GM21381 (cell line): ENCODE measurements at regions not wholly inside any gene's neighbourhood (a gene's known extent, or its start where the extent isn't known, plus 50 kb on each side); places are given as distances from the start of the nearest gene placed in this dataset.
"Not testable (repeated sequence)": the region's sequence is repeated elsewhere in the genome, so short reads cannot be mapped to it uniquely, and the experiment has no call there.

Experiments
- ATAC-seq: cut with Tn5 transposase; IDR thresholded peaks from one replicate; pipeline ENCODE4 v1.9.1; 2021; ENCODE audit warnings: mild to moderate bottlenecking, moderate library complexity; ENCODE audit not compliant: unreplicated experiment

GRCh38 chr5:106493910-106494309 is 1176.8 kb downstream of the EFNA5 start:
- no peak for ATAC-seq

DNA sequence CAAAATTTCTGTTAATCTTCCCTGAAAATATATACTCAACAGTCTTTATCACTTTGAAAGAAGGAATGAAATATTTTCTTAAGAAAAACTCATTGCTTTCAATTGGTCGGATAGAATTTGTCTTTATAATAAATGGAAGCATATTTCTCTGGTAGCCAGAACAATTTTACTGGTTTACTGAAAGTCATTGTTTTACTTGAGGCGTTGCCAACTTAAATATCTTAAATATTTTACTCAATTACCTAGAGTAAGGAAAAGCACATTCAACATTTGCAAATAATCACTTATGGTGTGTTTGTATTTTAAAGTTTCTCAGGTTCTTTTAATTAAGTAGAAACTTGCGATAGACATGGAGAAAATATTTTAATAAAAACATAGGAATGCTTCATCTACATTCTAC is 1181.7 kb downstream of the EFNA5 start:
- ATAC-seq = no peak

DNA sequence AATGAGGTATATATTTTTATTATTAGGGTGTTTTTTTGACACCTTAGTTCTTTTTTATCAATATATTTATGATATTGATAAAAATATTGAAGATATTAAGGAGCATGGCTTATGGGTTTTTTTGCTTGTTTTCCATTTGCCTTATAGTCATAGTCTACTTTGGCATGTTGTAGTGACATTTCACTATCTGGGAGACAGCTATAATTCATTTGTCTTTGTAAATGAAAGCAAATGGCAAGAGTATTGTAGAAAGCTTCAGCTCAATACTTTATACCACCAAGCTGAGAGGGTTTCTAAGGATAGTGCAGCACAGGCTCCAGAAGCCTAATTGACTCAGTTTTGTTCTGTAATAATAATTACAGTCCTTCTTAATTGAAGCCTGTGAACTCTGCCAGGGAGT is 1182.3 kb downstream of the EFNA5 start:
- ATAC-seq = no peak

GRCh38 chr5:106481374-106481773 is 1189.4 kb downstream of the EFNA5 start:
- no peak for ATAC-seq

DNA sequence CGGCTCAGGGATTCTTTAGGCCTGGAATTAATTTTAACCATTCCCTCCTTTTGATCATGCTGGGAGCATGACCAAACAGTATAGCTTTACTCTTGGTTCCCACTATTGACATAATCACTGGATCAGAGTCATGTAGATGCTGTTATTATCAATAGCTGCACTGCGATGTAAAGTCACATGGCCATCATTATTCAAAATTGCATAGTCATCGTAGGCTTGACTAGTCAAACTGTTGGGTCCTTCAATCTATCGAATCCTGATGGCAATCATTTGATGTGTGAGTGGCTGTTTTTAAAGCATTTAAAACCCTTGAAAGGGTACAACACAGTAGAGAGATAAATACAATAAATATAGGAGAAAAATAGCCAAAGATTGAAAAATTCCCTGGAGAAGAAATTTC is 1194.1 kb downstream of the EFNA5 start:
- no peak for ATAC-seq

- no peak for ATAC-seq
Observed at GRCh38 chr5:106474066-106474465, 1196.7 kb downstream of the EFNA5 start.

- no peak for ATAC-seq
Observed at GRCh38 chr5:106459541-106459940, 1211.2 kb downstream of the EFNA5 start.

DNA sequence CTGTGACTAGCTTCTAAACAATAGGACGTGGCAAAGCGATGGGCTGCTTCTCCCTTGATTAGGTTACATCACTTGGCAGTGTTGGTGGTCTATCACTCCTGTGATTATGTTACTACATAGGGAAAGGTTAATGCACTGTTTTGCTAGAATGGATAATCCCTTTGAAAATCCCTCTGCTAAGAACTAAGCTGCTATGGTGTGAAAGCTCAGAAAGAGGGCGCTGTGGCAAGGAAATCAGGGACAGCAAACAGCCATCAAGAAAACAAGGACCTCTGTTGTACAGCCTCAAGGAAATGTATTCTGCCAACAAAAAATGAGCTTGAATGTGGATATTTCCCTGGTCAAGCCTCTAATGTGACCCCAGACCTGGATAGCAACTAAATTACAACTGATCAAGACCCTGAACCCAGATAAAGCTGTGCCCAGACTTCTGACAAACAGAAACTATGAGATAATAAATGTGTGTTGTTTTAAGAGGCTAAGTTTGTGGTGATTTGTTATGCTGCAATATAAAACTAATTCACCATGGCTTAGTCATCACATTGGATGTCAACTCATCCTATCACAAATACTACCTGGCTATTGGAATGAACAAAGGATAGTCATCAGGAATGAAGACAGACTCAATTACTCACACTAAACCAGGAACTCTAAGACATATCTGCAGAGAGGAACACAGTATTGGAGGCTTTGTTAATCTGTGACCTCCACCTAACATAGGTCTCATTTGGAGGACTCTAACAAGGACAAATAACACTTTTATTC is 1215.9 kb downstream of the EFNA5 start:
- no peak for ATAC-seq

- ATAC-seq = no peak
Observed at GRCh38 chr5:106454050-106454449, 1216.7 kb downstream of the EFNA5 start.

DNA sequence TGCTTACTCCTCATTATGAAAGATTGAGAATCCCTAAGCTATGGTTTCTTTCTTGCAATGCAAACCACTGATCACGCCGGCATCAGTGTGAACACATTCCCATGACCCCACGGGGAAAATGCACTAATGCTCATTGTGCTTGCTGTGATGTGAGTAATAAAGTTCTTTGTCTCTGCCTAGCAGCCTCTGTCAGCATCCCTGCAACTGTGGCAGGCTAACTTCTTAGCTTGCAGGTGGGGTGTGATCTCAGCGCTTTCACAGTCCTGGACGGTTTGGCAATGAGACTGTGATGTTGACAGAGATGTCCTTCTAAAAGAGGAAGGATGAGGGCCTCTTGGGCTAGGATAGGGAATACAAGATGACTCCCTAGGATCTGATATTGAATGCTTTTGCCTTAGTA is 1218.7 kb downstream of the EFNA5 start:
- ATAC-seq = no peak

- ATAC-seq = no peak
Observed at GRCh38 chr5:106443746-106444145, 1227.0 kb downstream of the EFNA5 start.

- no peak for ATAC-seq
Observed at GRCh38 chr5:106435185-106435584, 1235.6 kb downstream of the EFNA5 start.

GRCh38 chr5:106430733-106431132 is 1240.0 kb downstream of the EFNA5 start:
- ATAC-seq = not testable (repeated sequence)

GRCh38 chr5:106423109-106423897 is 1247.4 kb downstream of the EFNA5 start:
- ATAC-seq = no peak

- ATAC-seq = no peak
Observed at GRCh38 chr5:106420102-106420501, 1250.6 kb downstream of the EFNA5 start.

GRCh38 chr5:106418196-106418595 is 1252.5 kb downstream of the EFNA5 start:
- ATAC-seq = no peak

- ATAC-seq = no peak
Observed at GRCh38 chr5:106417566-106417965, 1253.2 kb downstream of the EFNA5 start.

DNA sequence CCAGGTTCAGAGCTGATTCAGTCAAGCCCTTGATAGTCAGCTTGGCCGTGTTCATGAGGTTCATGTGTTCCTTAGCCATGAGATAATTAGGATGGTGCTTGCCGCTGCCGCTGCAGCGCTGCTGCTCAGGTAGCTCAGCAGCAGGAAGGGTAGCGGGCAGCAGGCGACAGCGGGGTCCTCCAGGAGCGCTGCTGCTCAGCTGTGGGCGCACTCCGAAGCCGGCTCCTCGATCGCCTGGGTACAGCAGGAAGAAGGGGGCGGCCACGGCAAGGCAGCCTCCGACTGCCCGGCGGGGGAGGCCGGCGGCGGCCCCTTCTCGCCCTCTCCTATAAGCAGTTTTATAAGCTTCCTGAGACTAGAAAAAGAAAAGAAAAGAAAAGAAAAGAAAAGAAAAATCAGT is 1253.6 kb downstream of the EFNA5 start:
- ATAC-seq = no peak

- no peak for ATAC-seq
Observed at GRCh38 chr5:106415541-106415940, 1255.2 kb downstream of the EFNA5 start.

GRCh38 chr5:106414342-106414741 is 1256.4 kb downstream of the EFNA5 start:
- no peak for ATAC-seq

DNA sequence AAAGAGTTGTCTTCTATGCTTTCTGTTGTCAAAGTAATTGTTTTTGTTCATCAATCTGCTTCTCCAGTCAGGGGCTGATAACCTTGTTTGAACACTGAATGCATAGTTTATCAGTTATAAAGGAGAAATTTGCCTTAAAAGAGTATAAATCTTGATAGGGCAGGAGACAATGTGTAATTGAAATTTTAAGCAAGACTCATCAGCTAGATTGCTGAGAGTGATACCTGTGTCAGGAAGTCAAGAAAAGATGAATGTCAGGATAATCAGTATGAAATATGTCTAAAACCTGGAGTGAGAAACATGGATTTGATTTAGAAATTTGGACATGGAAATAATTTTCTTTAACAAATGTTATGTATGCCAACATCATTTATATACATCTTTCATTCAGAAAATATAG is 1258.1 kb downstream of the EFNA5 start:
- no peak for ATAC-seq

DNA sequence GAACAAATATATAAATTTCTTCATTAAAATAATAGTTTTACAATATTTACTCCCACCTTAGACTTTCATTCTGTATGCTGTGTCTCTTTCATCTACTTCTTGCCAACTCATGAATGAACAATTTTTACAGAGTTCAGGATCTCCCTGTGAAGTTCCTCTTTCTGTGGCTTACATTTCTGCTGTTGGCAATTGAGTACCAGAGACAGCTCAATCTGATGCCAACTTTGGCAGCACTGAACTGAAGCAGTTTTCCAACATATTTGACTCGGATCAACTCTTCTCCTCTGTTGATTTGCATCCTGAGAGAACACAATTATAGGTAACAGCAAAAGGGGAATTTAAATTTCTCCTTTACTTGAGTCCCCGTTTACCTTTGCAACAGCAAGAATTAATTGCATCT is 1262.2 kb downstream of the EFNA5 start:
- ATAC-seq = no peak
